Naive thymus-derived CD4-positive, alpha-beta T cell (primary cell): ENCODE measurements at regions not wholly inside any gene's neighbourhood (a gene's known extent, or its start where the extent isn't known, plus 50 kb on each side); places are given as distances from the start of the nearest gene placed in this dataset.

Source experiments
- ATAC-seq: fragments of 150-1000 bp; cut with Tn5 transposase; 2 replicates; pipeline ENCODE4 v1.10.0; 2021; ENCODE audit warnings: mild to moderate bottlenecking, moderate library complexity
- CTCF ChIA-PET: fragments of 350-600 bp; sonication (Branson Sonifier 250); formaldehyde crosslinking; loops from one replicate; lab custom pipeline; 2021; ENCODE audit warnings: antibody characterized with exemption; lab: Charles Lee
- POLR2A ChIA-PET: fragments of 350-600 bp; sonication (Branson Sonifier 250); formaldehyde crosslinking; loops from one replicate; lab custom pipeline; 2021; ENCODE audit warnings: antibody characterized with exemption, inconsistent platforms; lab: Charles Lee
- DNase-seq, 9 donors: peaks; one replicate each; pipeline versions ENCODE4 v3.0.0 to v3.0.0-alpha.2; 2020 to 2022; ENCODE audit warnings: mixed read lengths in 1 of 9
- H3K27ac ChIP-seq: one replicate; pipeline ENCODE4 v1.7.0; 2013; ENCODE audit warnings: mild to moderate bottlenecking, low read depth, low read length, moderate library complexity
- H3K27me3 ChIP-seq, 2 donors: one replicate each; pipeline ENCODE4 v1.7.0; 2013; ENCODE audit warnings: low read length in 2 of 2, mild to moderate bottlenecking in 2 of 2, moderate library complexity in 2 of 2; ENCODE audit not compliant: control insufficient read depth in 2 of 2, insufficient read depth in 2 of 2
- H3K36me3 ChIP-seq, 3 experiments: 1 replicate in 2 of 3; 2 replicates in 1 of 3; pipeline ENCODE4 v1.7.0; 2013; ENCODE audit warnings: low read length in 3 of 3, mild to moderate bottlenecking in 3 of 3, moderate library complexity in 1 of 3; ENCODE audit not compliant: insufficient read depth in 3 of 3, control insufficient read depth in 2 of 3
- H3K4me1 ChIP-seq, 2 donors: one replicate each; pipeline ENCODE4 v1.7.0; 2013; ENCODE audit warnings: low read length in 2 of 2, mild to moderate bottlenecking in 2 of 2, moderate library complexity in 1 of 2; ENCODE audit not compliant: control insufficient read depth in 2 of 2, insufficient read depth in 2 of 2
- H3K4me3 ChIP-seq: 2 replicates; pipeline ENCODE4 v1.7.0; 2013; ENCODE audit warnings: mild to moderate bottlenecking, low read length
- H3K9me3 ChIP-seq, 3 experiments: 1 replicate in 2 of 3; 2 replicates in 1 of 3; pipeline ENCODE4 v1.7.0; 2013; ENCODE audit warnings: low read length in 3 of 3; ENCODE audit not compliant: control insufficient read depth in 2 of 3
- H3K27ac Mint-ChIP-seq, 9 donors: one replicate each; pipeline ENCODE4 v1.8.0; 2020 to 2022; ENCODE audit warnings: mixed read lengths in 9 of 9, mild to moderate bottlenecking in 8 of 9, moderate library complexity in 5 of 9, inconsistent platforms in 2 of 9
- H3K27me3 Mint-ChIP-seq, 5 donors: one replicate each; pipeline ENCODE4 v1.8.0; 2021 to 2022; ENCODE audit warnings: mixed read lengths in 5 of 5, mild to moderate bottlenecking in 1 of 5
- H3K36me3 Mint-ChIP-seq, 5 donors: one replicate each; pipeline ENCODE4 v1.8.0; 2020 to 2022; ENCODE audit warnings: mixed read lengths in 5 of 5, mild to moderate bottlenecking in 3 of 5, inconsistent platforms in 1 of 5
- H3K4me1 Mint-ChIP-seq, 7 donors: one replicate each; pipeline ENCODE4 v1.8.0; 2020 to 2022; ENCODE audit warnings: mixed read lengths in 7 of 7, mild to moderate bottlenecking in 3 of 7, inconsistent platforms in 1 of 7
- H3K4me3 Mint-ChIP-seq, 10 donors: one replicate each; pipeline ENCODE4 v1.8.0; 2020 to 2022; ENCODE audit warnings: mild to moderate bottlenecking in 10 of 10, mixed read lengths in 10 of 10, moderate library complexity in 6 of 10, inconsistent platforms in 2 of 10
- H3K9me3 Mint-ChIP-seq, 11 donors: one replicate each; pipeline ENCODE4 v1.8.0; 2020 to 2022; ENCODE audit warnings: mixed read lengths in 11 of 11, mild to moderate bottlenecking in 4 of 11, inconsistent platforms in 1 of 11, moderate library complexity in 1 of 11
- intact Hi-C, 2 donors: fragments of 100-400 bp; cut with micrococcal nuclease; formaldehyde crosslinking; loops; one replicate each; pipeline ENCODE4 v1.15.1; 2023

GRCh38 chr9:89757776-89758528 lies 153.1 kb downstream of the GADD45G start:
- POLR2A ChIA-PET = no interaction called here
- no peak overlapping the region for H3K4me3 Mint-ChIP-seq

GRCh38 chr9:89759572-89759971 lies 154.8 kb downstream of the GADD45G start:
- no peak overlapping the region for H3K27ac ChIP-seq
- H3K27ac Mint-ChIP-seq = no peak overlapping the region
- intact Hi-C loops = no loop called here
- H3K36me3 ChIP-seq = no peaks in the 10 kb centered on the region
- ATAC-seq (no peak), DNase-seq (no peak)
- H3K4me1 Mint-ChIP-seq = peaks cover 0 to 16% (median 3%) of the 10 kb centered on the region in 7 donors
- POLR2A ChIA-PET = no interaction called here
- peaks cover 0 to 14% (median 0%) of the 10 kb centered on the region in 5 donors for H3K27me3 Mint-ChIP-seq
- CTCF ChIA-PET = no interaction called here
- peaks cover 0 to 4% (median 0%) of the 10 kb centered on the region in 5 donors for H3K36me3 Mint-ChIP-seq
- no peaks in the 10 kb centered on the region for H3K27me3 ChIP-seq
- no peak overlapping the region for H3K4me3 ChIP-seq
- no peaks in the 10 kb centered on the region for H3K9me3 ChIP-seq
- H3K9me3 Mint-ChIP-seq = peaks cover 0 to 4% (median 0%) of the 10 kb centered on the region in 11 donors
- no peaks in the 10 kb centered on the region for H3K4me1 ChIP-seq
- no peak overlapping the region for H3K4me3 Mint-ChIP-seq

More at GRCh38 chr9:89757776-89758528, 153.1 kb downstream of the GADD45G start:
- DNase-seq (no peak), ATAC-seq (no peak)
- Histone ChIP-seq H3K36me3 (no peaks in the 10 kb centered on the region), H3K4me1 (no peaks in the 10 kb centered on the region), H3K4me3 (no peak overlapping the region), H3K27me3 (no peaks in the 10 kb centered on the region), H3K9me3 (no peaks in the 10 kb centered on the region), H3K27ac (no peak overlapping the region)
- peaks cover 0 to 2% (median 0%) of the 10 kb centered on the region in 5 donors for H3K36me3 Mint-ChIP-seq
- no peaks in the 10 kb centered on the region for H3K9me3 Mint-ChIP-seq
- peaks cover 0 to 9% (median 0%) of the 10 kb centered on the region in 5 donors for H3K27me3 Mint-ChIP-seq
- H3K27ac Mint-ChIP-seq = no peak overlapping the region
- H3K4me1 Mint-ChIP-seq = peaks cover 0 to 28% (median 0%) of the 10 kb centered on the region in 7 donors
- CTCF ChIA-PET = no interaction called here
- intact Hi-C loops = no loop called here

- intact Hi-C loops = no loop called here
- H3K4me1 Mint-ChIP-seq = peaks cover 0 to 11% (median 3%) of the 10 kb centered on the region in 7 donors
- ATAC-seq = no peak
- H3K4me1 ChIP-seq = no peaks in the 10 kb centered on the region
- POLR2A ChIA-PET = no interaction called here
- H3K27me3 ChIP-seq = no peaks in the 10 kb centered on the region
- H3K27me3 Mint-ChIP-seq = peaks cover 0 to 14% (median 0%) of the 10 kb centered on the region in 5 donors
- DNase-seq = no peak
- H3K9me3 ChIP-seq = no peaks in the 10 kb centered on the region
- H3K36me3 ChIP-seq = no peaks in the 10 kb centered on the region
- H3K9me3 Mint-ChIP-seq = peaks cover 0 to 4% (median 0%) of the 10 kb centered on the region in 11 donors
- CTCF ChIA-PET = no interaction called here
- no peak overlapping the region for H3K27ac ChIP-seq
- no peak overlapping the region for H3K4me3 ChIP-seq
- H3K4me3 Mint-ChIP-seq = no peak overlapping the region
- H3K27ac Mint-ChIP-seq = no peak overlapping the region
- H3K36me3 Mint-ChIP-seq = peaks cover 0 to 4% (median 0%) of the 10 kb centered on the region in 5 donors
Observed at GRCh38 chr9:89760123-89760522, 155.3 kb downstream of the GADD45G start.

- peaks cover 0 to 20% (median 0%) of the 10 kb centered on the region in 5 donors for H3K27me3 Mint-ChIP-seq
- Histone ChIP-seq H3K4me1 (no peaks in the 10 kb centered on the region), H3K27me3 (no peaks in the 10 kb centered on the region), H3K9me3 (no peaks in the 10 kb centered on the region), H3K27ac (no peak overlapping the region), H3K36me3 (no peaks in the 10 kb centered on the region), H3K4me3 (no peak overlapping the region)
- DNase-seq (no peak), ATAC-seq (no peak)
- no peak overlapping the region for H3K27ac Mint-ChIP-seq
- peaks cover 0 to 4% (median 0%) of the 10 kb centered on the region in 11 donors for H3K9me3 Mint-ChIP-seq
- intact Hi-C loops = no loop called here
- peaks cover 0 to 7% (median 0%) of the 10 kb centered on the region in 7 donors for H3K4me1 Mint-ChIP-seq
- H3K36me3 Mint-ChIP-seq = peaks cover 0 to 8% (median 0%) of the 10 kb centered on the region in 5 donors
- no peak overlapping the region for H3K4me3 Mint-ChIP-seq
- ChIA-PET POLR2A (no interaction called here), CTCF (no interaction called here)
Observed at GRCh38 chr9:89764217-89764616, 159.4 kb downstream of the GADD45G start.

GRCh38 chr9:89765211-89765946 lies 160.6 kb downstream of the GADD45G start:
- Histone ChIP-seq H3K36me3 (no peaks in the 10 kb centered on the region), H3K9me3 (no peaks in the 10 kb centered on the region), H3K27me3 (no peaks in the 10 kb centered on the region), H3K27ac (no peak overlapping the region), H3K4me1 (no peaks in the 10 kb centered on the region), H3K4me3 (no peak overlapping the region)
- Mint-ChIP-seq H3K36me3 (peaks cover 0 to 8% (median 0%) of the 10 kb centered on the region in 5 donors), H3K27ac (no peak overlapping the region), H3K9me3 (peaks cover 0 to 4% (median 0%) of the 10 kb centered on the region in 11 donors), H3K27me3 (peaks cover 0 to 17% (median 0%) of the 10 kb centered on the region in 5 donors), H3K4me3 (no peak overlapping the region), H3K4me1 (peaks cover 0 to 11% (median under 1%) of the 10 kb centered on the region in 7 donors)
- ATAC-seq = no peak
- intact Hi-C loops = loop anchor here in 1 of 2 donors (5.0 kb wide), 1 partner anchor 48 kb away; no protein-coding TSS in a partner anchor
- no peak for DNase-seq
- POLR2A ChIA-PET = no interaction called here
- CTCF ChIA-PET = no interaction called here

- no peaks in the 10 kb centered on the region for H3K4me1 ChIP-seq
Observed at GRCh38 chr9:89766991-89767390, 162.2 kb downstream of the GADD45G start.

More at GRCh38 chr9:89766991-89767390, 162.2 kb downstream of the GADD45G start:
- no peak overlapping the region for H3K27ac ChIP-seq
- no peak overlapping the region for H3K27ac Mint-ChIP-seq
- peaks cover 0 to 4% (median 0%) of the 10 kb centered on the region in 11 donors for H3K9me3 Mint-ChIP-seq
- CTCF ChIA-PET = no interaction called here
- H3K9me3 ChIP-seq = no peaks in the 10 kb centered on the region
- H3K27me3 Mint-ChIP-seq = peaks cover 0 to 21% (median 0%) of the 10 kb centered on the region in 5 donors
- H3K27me3 ChIP-seq = no peaks in the 10 kb centered on the region
- peaks cover 0 to 18% (median 4%) of the 10 kb centered on the region in 7 donors for H3K4me1 Mint-ChIP-seq
- no peak overlapping the region for H3K4me3 ChIP-seq
- intact Hi-C loops = loop anchor here in 1 of 2 donors (5.0 kb wide), 1 partner anchor 50 kb away; no protein-coding TSS in a partner anchor
- ATAC-seq (no peak), DNase-seq (no peak)
- POLR2A ChIA-PET = no interaction called here
- peaks cover 0 to 8% (median 0%) of the 10 kb centered on the region in 5 donors for H3K36me3 Mint-ChIP-seq
- H3K36me3 ChIP-seq = no peaks in the 10 kb centered on the region
- no peak overlapping the region for H3K4me3 Mint-ChIP-seq
